ENCODE measurements at regions not wholly inside any gene's neighbourhood (a gene's known extent, or its start where the extent isn't known, plus 50 kb on each side); places are given as distances from the start of the nearest gene placed in this dataset.

DNA sequence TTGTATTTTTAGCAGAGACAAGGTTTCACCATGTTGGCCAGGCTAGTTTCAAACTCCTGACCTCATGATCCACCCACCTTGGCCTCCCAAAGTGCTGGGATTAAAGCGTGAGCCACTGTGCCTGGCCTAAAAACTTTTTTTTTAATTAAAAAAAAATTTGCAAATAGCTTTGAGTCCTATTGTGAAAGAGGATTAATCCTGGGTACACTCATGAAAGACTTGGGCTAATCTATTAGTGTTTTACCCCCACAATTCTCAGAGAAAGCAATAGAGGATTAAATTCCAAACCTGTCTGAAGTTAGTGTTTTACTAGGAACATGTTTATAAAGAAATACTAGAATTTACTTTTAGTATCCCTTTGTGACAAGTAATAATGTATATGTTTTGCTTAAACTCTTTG is 76.9 kb upstream of the ITGB1 start:
- TF ChIP-seq CTCF (conservative IDR thresholded peaks at IDR 0.05; ENCODE audit: low read depth, low read length) (no peak), EZH2 (IDR thresholded peaks at IDR 0.05; ENCODE audit: low read length, unreplicated experiment) (no peak), EZH2phosphoT487 (IDR thresholded peaks at IDR 0.05; ENCODE audit: borderline replicate concordance, low read length) (no peak)
